ENCODE measurements at regions not wholly inside any gene's neighbourhood (a gene's known extent, or its start where the extent isn't known, plus 50 kb on each side); places are given as distances from the start of the nearest gene placed in this dataset.

DNA sequence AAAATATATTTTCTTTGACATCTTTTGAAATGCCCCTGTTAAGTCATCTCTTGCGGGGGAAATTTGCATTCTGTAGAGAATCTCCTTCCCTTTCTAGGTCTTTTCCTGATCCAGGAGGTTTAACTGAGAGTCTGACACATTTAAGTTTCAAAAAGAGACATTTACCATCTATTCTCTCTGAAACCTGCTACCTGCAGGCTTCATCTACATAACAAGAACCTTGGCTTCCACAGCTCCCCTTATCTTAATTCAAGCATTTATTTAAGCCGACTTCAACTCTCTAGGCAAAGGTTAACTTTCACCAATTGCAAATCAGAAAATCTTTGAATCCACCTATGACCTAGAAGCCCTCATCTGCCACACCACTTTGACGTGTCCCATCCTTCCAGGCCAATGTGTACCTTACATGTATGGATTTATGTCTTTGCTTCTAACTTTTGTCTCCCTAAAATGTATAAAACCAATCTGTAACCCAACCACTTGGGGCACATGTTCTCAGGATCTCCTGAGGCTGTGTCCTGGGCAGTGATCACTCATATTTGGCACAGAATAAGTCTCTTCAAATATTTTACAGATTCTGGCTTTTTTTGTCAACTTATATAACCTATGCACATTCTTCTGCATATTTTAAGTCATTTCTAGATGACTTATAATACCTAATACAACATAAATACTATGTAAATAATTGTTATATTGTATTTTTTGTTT is 666.7 kb downstream of the UTRN start:
- peak; percentile 87 for ATAC-seq
- Histone ChIP-seq H3K36me3 (ENCODE audit: insufficient read depth) (no peaks in the 10 kb centered on the region), H3K4me1 (ENCODE audit: insufficient read depth) (peaks cover 33% of the 10 kb centered on the region), H3K4me2 (peak overlapping the region; percentile 48), H3K9me2 (ENCODE audit: insufficient read depth) (peaks cover 14% of the 10 kb centered on the region), H3K4me3 (peak overlapping the region; percentile 36), H3K27ac (ENCODE audit: low read depth) (no peak overlapping the region), H2AFZ (no peak overlapping the region), H3F3A (replicated peaks; ENCODE audit: low read depth) (no peaks in the 10 kb centered on the region), H3K27me3 (ENCODE audit: insufficient read depth) (no peaks in the 10 kb centered on the region), H4K20me1 (replicated peaks; ENCODE audit: insufficient read depth) (no peaks in the 10 kb centered on the region), H3K79me2 (replicated peaks; ENCODE audit: insufficient read depth) (no peaks in the 10 kb centered on the region)
- Mint-ChIP-seq H3K9me3 (no peaks in the 10 kb centered on the region; the same call in 2 of the 3 replicates), H3K36me3 (ENCODE audit: low read depth) (peaks cover 3% of the 10 kb centered on the region; the same call in 2 of the 3 replicates), H3K27me3 (ENCODE audit: insufficient read depth, low read depth, poor library complexity) (peaks cover 9% of the 10 kb centered on the region), H3K4me1 (peaks cover 46% of the 10 kb centered on the region), H3K4me3 (peak overlapping the region; percentile 15), H3K27ac (peak overlapping the region; percentile 11; the same call in 1 of the 2 replicates)
- TF ChIP-seq NANOG (IDR thresholded peaks at IDR 0.05; ENCODE audit: borderline replicate concordance) (peak; percentile 73; the same call in 1 of the 2 replicates), CTCF (conservative IDR thresholded peaks at IDR 0.05; ENCODE audit: low read depth in 2 of 2) (peak in 1 of 2 experiments; percentile 32; a peak in 2 of 4 replicates), EZH2 (IDR thresholded peaks at IDR 0.05; ENCODE audit: low read depth, unreplicated experiment) (no peak), CREB1 (CRISPR knock-in tag; IDR thresholded peaks at IDR 0.05; ENCODE audit: low read depth) (no peak), POLR2AphosphoS5 (IDR thresholded peaks at IDR 0.05; ENCODE audit: low read depth) (no peak)
- TF ChIP-seq, protein P1, sequence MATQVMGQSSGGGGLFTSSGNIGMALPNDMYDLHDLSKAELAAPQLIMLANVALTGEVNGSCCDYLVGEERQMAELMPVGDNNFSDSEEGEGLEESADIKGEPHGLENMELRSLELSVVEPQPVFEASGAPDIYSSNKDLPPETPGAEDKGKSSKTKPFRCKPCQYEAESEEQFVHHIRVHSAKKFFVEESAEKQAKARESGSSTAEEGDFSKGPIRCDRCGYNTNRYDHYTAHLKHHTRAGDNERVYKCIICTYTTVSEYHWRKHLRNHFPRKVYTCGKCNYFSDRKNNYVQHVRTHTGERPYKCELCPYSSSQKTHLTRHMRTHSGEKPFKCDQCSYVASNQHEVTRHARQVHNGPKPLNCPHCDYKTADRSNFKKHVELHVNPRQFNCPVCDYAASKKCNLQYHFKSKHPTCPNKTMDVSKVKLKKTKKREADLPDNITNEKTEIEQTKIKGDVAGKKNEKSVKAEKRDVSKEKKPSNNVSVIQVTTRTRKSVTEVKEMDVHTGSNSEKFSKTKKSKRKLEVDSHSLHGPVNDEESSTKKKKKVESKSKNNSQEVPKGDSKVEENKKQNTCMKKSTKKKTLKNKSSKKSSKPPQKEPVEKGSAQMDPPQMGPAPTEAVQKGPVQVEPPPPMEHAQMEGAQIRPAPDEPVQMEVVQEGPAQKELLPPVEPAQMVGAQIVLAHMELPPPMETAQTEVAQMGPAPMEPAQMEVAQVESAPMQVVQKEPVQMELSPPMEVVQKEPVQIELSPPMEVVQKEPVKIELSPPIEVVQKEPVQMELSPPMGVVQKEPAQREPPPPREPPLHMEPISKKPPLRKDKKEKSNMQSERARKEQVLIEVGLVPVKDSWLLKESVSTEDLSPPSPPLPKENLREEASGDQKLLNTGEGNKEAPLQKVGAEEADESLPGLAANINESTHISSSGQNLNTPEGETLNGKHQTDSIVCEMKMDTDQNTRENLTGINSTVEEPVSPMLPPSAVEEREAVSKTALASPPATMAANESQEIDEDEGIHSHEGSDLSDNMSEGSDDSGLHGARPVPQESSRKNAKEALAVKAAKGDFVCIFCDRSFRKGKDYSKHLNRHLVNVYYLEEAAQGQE (IDR thresholded peaks at IDR 0.05; ENCODE audit: unreplicated experiment) = no peak
- TF ChIP-seq, protein P2, sequence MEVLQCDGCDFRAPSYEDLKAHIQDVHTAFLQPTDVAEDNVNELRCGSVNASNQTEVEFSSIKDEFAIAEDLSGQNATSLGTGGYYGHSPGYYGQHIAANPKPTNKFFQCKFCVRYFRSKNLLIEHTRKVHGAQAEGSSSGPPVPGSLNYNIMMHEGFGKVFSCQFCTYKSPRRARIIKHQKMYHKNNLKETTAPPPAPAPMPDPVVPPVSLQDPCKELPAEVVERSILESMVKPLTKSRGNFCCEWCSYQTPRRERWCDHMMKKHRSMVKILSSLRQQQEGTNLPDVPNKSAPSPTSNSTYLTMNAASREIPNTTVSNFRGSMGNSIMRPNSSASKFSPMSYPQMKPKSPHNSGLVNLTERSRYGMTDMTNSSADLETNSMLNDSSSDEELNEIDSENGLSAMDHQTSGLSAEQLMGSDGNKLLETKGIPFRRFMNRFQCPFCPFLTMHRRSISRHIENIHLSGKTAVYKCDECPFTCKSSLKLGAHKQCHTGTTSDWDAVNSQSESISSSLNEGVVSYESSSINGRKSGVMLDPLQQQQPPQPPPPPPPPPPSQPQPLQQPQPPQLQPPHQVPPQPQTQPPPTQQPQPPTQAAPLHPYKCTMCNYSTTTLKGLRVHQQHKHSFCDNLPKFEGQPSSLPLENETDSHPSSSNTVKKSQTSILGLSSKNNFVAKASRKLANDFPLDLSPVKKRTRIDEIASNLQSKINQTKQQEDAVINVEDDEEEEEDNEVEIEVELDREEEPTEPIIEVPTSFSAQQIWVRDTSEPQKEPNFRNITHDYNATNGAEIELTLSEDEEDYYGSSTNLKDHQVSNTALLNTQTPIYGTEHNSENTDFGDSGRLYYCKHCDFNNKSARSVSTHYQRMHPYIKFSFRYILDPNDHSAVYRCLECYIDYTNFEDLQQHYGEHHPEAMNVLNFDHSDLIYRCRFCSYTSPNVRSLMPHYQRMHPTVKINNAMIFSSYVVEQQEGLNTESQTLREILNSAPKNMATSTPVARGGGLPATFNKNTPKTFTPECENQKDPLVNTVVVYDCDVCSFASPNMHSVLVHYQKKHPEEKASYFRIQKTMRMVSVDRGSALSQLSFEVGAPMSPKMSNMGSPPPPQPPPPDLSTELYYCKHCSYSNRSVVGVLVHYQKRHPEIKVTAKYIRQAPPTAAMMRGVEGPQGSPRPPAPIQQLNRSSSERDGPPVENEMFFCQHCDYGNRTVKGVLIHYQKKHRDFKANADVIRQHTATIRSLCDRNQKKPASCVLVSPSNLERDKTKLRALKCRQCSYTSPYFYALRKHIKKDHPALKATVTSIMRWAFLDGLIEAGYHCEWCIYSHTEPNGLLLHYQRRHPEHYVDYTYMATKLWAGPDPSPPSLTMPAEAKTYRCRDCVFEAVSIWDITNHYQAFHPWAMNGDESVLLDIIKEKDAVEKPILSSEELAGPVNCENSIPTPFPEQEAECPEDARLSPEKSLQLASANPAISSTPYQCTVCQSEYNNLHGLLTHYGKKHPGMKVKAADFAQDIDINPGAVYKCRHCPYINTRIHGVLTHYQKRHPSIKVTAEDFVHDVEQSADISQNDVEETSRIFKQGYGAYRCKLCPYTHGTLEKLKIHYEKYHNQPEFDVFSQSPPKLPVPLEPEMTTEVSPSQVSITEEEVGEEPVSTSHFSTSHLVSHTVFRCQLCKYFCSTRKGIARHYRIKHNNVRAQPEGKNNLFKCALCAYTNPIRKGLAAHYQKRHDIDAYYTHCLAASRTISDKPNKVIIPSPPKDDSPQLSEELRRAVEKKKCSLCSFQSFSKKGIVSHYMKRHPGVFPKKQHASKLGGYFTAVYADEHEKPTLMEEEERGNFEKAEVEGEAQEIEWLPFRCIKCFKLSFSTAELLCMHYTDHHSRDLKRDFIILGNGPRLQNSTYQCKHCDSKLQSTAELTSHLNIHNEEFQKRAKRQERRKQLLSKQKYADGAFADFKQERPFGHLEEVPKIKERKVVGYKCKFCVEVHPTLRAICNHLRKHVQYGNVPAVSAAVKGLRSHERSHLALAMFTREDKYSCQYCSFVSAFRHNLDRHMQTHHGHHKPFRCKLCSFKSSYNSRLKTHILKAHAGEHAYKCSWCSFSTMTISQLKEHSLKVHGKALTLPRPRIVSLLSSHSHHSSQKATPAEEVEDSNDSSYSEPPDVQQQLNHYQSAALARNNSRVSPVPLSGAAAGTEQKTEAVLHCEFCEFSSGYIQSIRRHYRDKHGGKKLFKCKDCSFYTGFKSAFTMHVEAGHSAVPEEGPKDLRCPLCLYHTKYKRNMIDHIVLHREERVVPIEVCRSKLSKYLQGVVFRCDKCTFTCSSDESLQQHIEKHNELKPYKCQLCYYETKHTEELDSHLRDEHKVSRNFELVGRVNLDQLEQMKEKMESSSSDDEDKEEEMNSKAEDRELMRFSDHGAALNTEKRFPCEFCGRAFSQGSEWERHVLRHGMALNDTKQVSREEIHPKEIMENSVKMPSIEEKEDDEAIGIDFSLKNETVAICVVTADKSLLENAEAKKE (CRISPR knock-in tag; IDR thresholded peaks at IDR 0.05) = peak; percentile 75; the same call in 1 of the 2 replicates
- DNase-seq (ENCODE audit: low spot score) = peak; percentile 49

Measured in GM23338 (cell line).